SK-N-SH (cell line): ENCODE measurements at regions not wholly inside any gene's neighbourhood (a gene's known extent, or its start where the extent isn't known, plus 50 kb on each side); places are given as distances from the start of the nearest gene placed in this dataset.

ENCODE experiments used
- CTCF ChIA-PET: fragments of 300-600, 350-600 bp; formaldehyde crosslinking; extraction: SDS; loops from one replicate; lab custom pipeline; 2021; lab: Yijun Ruan, JAX
- POLR2A ChIA-PET: fragments of 350-600 bp; sonication (Branson Sonifier 250); formaldehyde crosslinking; extraction: SDS; loops from one replicate; lab custom pipeline; 2020; ENCODE audit warnings: antibody characterized with exemption, inconsistent platforms; lab: Yijun Ruan, JAX
- DNase-seq: peaks from one replicate; pipeline ENCODE4 v3.0.0; 2012
- H2AFZ ChIP-seq: fragments of 200-600 bp; sonication (generic); 2 replicates; pipeline ENCODE4 v1.8.1; 2016; ENCODE audit warnings: antibody characterized with exemption, mild to moderate bottlenecking, low read depth
- H3F3A ChIP-seq: fragments of 200-600 bp; sonication (generic); replicated peaks from 2 replicates; pipeline ENCODE3; 2016; ENCODE audit warnings: antibody characterized with exemption, mild to moderate bottlenecking; ENCODE audit not compliant: insufficient read depth
- H3K27ac ChIP-seq, 2 experiments: fragments of 200-500 bp in 1 of 2; fragments of 200-600 bp in 1 of 2; sonication (Bioruptor generic) in 1 of 2; sonication (generic), shearing (Covaris generic) in 1 of 2; 2 replicates each; pipeline versions ENCODE4 v1.5.1 to v1.6.1; 2014 to 2016; ENCODE audit warnings: low read depth in 2 of 2, inconsistent platforms in 1 of 2, low read length in 1 of 2, mild to moderate bottlenecking in 1 of 2, mixed read lengths in 1 of 2
- H3K27me3 ChIP-seq: fragments of 200-600 bp; sonication (generic), shearing (Covaris generic); 2 replicates; pipeline ENCODE4 v1.6.1; 2016; ENCODE audit warnings: mixed run types; ENCODE audit not compliant: insufficient read depth
- H3K36me3 ChIP-seq, 2 experiments: fragments of 200-500 bp in 1 of 2; fragments of 200-600 bp in 1 of 2; sonication (Bioruptor generic) in 1 of 2; sonication (generic) in 1 of 2; replicated peaks in 1 of 2; 2 replicates each; pipeline versions ENCODE3 to v1.5.1; 2014 to 2016; ENCODE audit warnings: low read length in 1 of 2, mild to moderate bottlenecking in 1 of 2; ENCODE audit not compliant: insufficient read depth in 2 of 2, control insufficient read depth in 1 of 2
- H3K4me1 ChIP-seq, 2 experiments: fragments of 200-500 bp in 1 of 2; fragments of 200-600 bp in 1 of 2; sonication (Bioruptor generic) in 1 of 2; sonication (generic), shearing (Covaris generic) in 1 of 2; 2 replicates each; pipeline versions ENCODE4 v1.5.1 to v1.6.1; 2014 to 2016; ENCODE audit warnings: low read depth in 1 of 2, low read length in 1 of 2, mixed run types in 1 of 2; ENCODE audit not compliant: insufficient read depth in 2 of 2, control insufficient read depth in 1 of 2
- H3K4me2 ChIP-seq: fragments of 200-600 bp; sonication (generic), shearing (Covaris generic); 2 replicates; pipeline ENCODE4 v1.6.1; 2017; ENCODE audit warnings: mixed run types
- H3K4me3 ChIP-seq, 2 experiments: fragments of 200-500 bp in 1 of 2; fragments of 200-600 bp in 1 of 2; sonication (Bioruptor generic) in 1 of 2; sonication (generic), shearing (Covaris generic) in 1 of 2; 2 replicates each; pipeline versions ENCODE4 v1.5.1 to v1.8.1; 2014 to 2016; ENCODE audit warnings: low read depth in 2 of 2, inconsistent platforms in 1 of 2, low read length in 1 of 2, mild to moderate bottlenecking in 1 of 2, mixed read lengths in 1 of 2, moderate library complexity in 1 of 2
- H3K79me2 ChIP-seq: fragments of 200-600 bp; sonication (generic); 2 replicates; pipeline ENCODE4 v1.8.1; 2017; ENCODE audit warnings: mild to moderate bottlenecking; ENCODE audit not compliant: insufficient read depth
- H3K9ac ChIP-seq: fragments of 200-600 bp; sonication (generic); 2 replicates; pipeline ENCODE4 v1.6.1; 2017; ENCODE audit warnings: mixed run types
- H3K9me2 ChIP-seq: fragments of 200-600 bp; sonication (generic); 2 replicates; pipeline ENCODE4 v1.6.1; 2017; ENCODE audit warnings: mixed run types
- H3K9me3 ChIP-seq: fragments of 200-600 bp; sonication (generic); 2 replicates; pipeline ENCODE4 v1.6.1; 2017; ENCODE audit warnings: mixed run types, mild to moderate bottlenecking, moderate library complexity
- H4K20me1 ChIP-seq: fragments of 200-600 bp; sonication (generic); 2 replicates; pipeline ENCODE4 v1.6.1; 2017; ENCODE audit warnings: mild to moderate bottlenecking, mixed run types; ENCODE audit not compliant: insufficient read depth
- CHD2 ChIP-seq: fragments of 150-350 bp; IDR thresholded peaks from 2 replicates; pipeline ENCODE4 v1.6.1; 2018; ENCODE audit warnings: low read length; ENCODE audit not compliant: partially characterized antibody
- FOSL2 ChIP-seq: IDR thresholded peaks from 2 replicates; pipeline ENCODE4 v1.4.0; 2012; ENCODE audit warnings: low read depth, mild to moderate bottlenecking, moderate library complexity, borderline replicate concordance
- JUND ChIP-seq: IDR thresholded peaks from 2 replicates; pipeline ENCODE4 v1.4.0; 2012
- RXRA ChIP-seq: IDR thresholded peaks from 2 replicates; pipeline ENCODE4 v1.4.0; 2012; ENCODE audit warnings: low read depth, mild to moderate bottlenecking, borderline replicate concordance
- SIN3A ChIP-seq: IDR thresholded peaks from 2 replicates; pipeline ENCODE4 v1.6.1; 2012; ENCODE audit warnings: low read depth, mild to moderate bottlenecking, low read length, moderate library complexity, borderline replicate concordance
- USF2 ChIP-seq: fragments of 150-350 bp; IDR thresholded peaks from 2 replicates; pipeline ENCODE4 v1.6.1; 2017; ENCODE audit warnings: antibody characterized with exemption, low read length, low read depth, borderline replicate concordance
- ZBTB33 ChIP-seq: IDR thresholded peaks from 2 replicates; pipeline ENCODE4 v1.4.0; 2012; ENCODE audit warnings: low read depth, borderline replicate concordance
- WGBS: methylation state at CpG from one replicate; pipeline ENCODE4 v1.1.6; 2017; ENCODE audit warnings: low lambda C conversion rate; 5-methylcytosine and 5-hydroxymethylcytosine counted together
- TF ChIP-seq, protein P1 (sequence below): IDR thresholded peaks from 2 replicates; pipeline ENCODE4; 2012

DNA sequence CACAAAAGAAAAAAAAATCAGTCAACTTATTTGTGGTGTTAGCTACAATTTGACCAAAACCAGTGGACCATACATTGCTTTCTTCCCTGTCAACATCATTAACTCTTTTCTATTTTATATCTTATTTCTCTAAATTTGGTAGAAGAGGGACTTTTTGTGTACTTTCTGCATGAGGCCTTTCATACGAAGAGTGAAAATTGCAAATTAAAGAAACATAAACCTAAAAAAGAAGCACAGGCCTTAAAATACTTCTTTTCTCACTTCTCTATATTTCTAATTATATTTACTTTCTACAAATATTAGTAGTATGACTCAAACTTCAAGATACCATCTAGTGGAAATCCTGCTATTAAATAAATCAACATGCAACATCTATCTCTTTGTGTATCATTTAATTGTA, 1073.4 kb upstream of the ZEB2 start:
- Histone ChIP-seq H3K27me3 (no peaks in the 10 kb centered on the region), H3K36me3 (no peaks in the 10 kb centered on the region), H2AFZ (no peak overlapping the region), H3F3A (peaks cover 14% of the 10 kb centered on the region), H4K20me1 (no peaks in the 10 kb centered on the region), H3K4me1 (peaks cover 0 to 32% of the 10 kb centered on the region in 2 experiments; a peak in 3 of 4 replicates), H3K27ac (peak overlapping the region; percentile 34 to 90; a peak in 3 of 4 replicates), H3K4me2 (peak overlapping the region; percentile 12; the same call in 1 of the 2 replicates), H3K9me2 (no peaks in the 10 kb centered on the region), H3K4me3 (no peak overlapping the region), H3K9ac (no peak overlapping the region), H3K9me3 (no peaks in the 10 kb centered on the region), H3K79me2 (no peaks in the 10 kb centered on the region)
- POLR2A ChIA-PET, result no interaction called here
- no peak for DNase-seq
- WGBS, result 82% methylated on average over 1 of the region's 1 CpG
- CTCF ChIA-PET, result no interaction called here
- TF ChIP-seq JUND, result peak; percentile 28; the same call in 1 of the 2 replicates
- TF ChIP-seq SIN3A, result no peak
- TF ChIP-seq, protein P1, sequence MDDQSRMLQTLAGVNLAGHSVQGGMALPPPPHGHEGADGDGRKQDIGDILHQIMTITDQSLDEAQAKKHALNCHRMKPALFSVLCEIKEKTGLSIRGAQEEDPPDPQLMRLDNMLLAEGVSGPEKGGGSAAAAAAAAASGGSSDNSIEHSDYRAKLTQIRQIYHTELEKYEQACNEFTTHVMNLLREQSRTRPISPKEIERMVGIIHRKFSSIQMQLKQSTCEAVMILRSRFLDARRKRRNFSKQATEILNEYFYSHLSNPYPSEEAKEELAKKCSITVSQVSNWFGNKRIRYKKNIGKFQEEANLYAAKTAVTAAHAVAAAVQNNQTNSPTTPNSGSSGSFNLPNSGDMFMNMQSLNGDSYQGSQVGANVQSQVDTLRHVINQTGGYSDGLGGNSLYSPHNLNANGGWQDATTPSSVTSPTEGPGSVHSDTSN, result peak; percentile 19; the same call in 1 of the 2 replicates

GRCh38 chr2:145592361-145592760, 1072.4 kb upstream of the ZEB2 start:
- no peaks in the 10 kb centered on the region for H3K27me3 ChIP-seq
- no peaks in the 10 kb centered on the region for H3K9me3 ChIP-seq
- peak overlapping the region in 1 of 2 experiments; percentile 90; a peak in 1 of 4 replicates for H3K27ac ChIP-seq
- H3F3A ChIP-seq, result peaks cover 14% of the 10 kb centered on the region
- CTCF ChIA-PET, result no interaction called here
- POLR2A ChIA-PET, result no interaction called here
- no peak for DNase-seq
- WGBS, result 92% methylated on average over 1 of the region's 1 CpG
- H3K4me3 ChIP-seq, result no peak overlapping the region
- no peak overlapping the region for H3K4me2 ChIP-seq
- no peaks in the 10 kb centered on the region for H4K20me1 ChIP-seq
- H3K9ac ChIP-seq, result no peak overlapping the region
- no peaks in the 10 kb centered on the region for H3K36me3 ChIP-seq
- H3K9me2 ChIP-seq, result no peaks in the 10 kb centered on the region
- H2AFZ ChIP-seq, result 0 out of 2 replicates have a peak overlapping the region, but pooled peaks have one; percentile 1
- H3K79me2 ChIP-seq, result no peaks in the 10 kb centered on the region
- TF ChIP-seq SIN3A, result no peak
- TF ChIP-seq FOSL2, result no peak
- no peak for TF ChIP-seq RXRA
- TF ChIP-seq ZBTB33, result no peak
- no peak for TF ChIP-seq CHD2
- no peak for TF ChIP-seq USF2
- H3K4me1 ChIP-seq, result peaks cover 0 to 24% of the 10 kb centered on the region in 2 experiments; a peak in 3 of 4 replicates
